Eye (tissue), 1 donor: ENCODE measurements at regions not wholly inside any gene's neighbourhood (a gene's known extent, or its start where the extent isn't known, plus 50 kb on each side); places are given as distances from the start of the nearest gene placed in this dataset.
"Not testable (repeated sequence)": the region's sequence is repeated elsewhere in the genome, so short reads cannot be mapped to it uniquely, and the experiment has no call there.

ENCODE experiments used
- DNase-seq: peaks from one replicate; pipeline ENCODE4 v3.0.0-alpha.2; 2015

DNA sequence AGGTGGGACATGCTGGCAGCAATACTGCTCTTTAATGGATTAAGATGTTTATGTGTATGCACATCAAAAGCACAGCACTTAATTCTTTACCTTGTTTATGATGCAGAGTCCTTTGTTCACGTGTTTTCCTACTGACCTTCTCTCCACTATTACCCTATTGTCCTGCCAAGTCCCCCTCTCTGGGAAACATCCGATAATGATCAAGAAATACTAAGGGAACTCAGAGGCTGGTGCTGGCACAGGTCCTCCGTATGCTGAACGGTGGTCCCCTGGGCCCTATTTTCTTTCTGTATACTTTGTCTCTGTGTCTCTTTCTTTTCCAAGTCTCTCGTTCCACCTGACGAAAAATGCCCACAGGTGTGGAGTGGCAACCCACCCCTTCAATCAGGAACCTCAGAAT, 84.0 kb upstream of the ALDH3B2 start:
- not testable (repeated sequence) for DNase-seq

DNA sequence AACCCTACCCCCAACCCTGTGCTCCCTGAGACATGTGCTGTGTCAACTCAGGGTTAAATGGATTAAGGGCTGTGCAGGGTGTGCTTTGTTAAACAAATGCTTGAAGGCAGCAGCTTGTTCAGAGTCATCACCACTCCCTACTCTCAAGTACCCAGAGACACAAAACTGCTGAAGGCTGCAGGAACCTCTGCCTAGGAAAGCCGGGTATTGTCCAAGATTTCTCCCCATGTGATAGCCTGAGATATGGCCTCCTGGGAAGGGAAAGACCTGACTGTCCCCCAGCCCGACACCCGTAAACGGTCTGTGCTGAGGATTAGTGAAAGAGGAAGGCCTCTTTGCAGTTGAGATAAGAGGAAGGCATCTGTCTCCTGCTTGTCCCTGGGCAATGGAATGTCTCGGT, 83.6 kb upstream of the ALDH3B2 start:
- peak; percentile 28 for DNase-seq

DNA sequence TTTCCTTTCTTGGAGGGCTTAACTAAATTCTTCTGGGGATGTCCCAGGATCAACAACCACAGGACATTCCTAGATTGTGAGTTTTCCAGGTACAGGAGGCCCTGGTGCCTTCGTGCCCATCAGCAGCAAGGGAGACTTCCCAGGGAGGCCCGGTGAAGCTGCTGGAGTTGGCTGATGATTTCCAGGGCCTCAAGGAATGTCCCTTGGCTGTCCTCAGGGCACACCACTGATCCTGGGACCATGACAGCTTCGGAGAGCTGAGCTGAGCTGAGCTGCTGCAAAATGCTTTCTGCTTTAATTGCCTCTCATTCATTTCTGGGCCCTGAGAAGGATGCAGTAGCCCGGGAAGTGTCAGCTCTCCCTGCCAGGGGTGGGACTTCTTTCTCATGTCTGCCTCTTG, 79.4 kb upstream of the ALDH3B2 start:
- not testable (repeated sequence) for DNase-seq

DNA sequence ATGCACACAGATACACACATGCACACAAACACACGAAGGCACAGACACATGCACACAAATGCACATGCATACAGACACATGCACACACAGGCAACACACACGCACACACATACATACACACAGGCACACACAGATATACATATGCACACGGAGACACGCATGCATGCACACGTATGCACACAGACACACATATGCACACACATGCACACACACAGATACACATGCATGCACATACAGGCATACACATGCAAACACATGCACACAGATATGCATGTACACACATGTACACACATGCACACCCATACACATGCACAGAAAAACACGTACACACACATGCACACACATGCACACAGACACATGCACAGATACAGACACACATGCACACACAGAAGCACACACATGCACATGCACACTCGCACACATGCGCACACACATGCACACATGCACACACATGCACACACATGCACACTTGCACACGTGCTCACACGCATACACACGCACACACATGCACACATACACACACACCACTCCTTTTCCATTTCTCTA, 70.8 kb upstream of the ALDH3B2 start:
- DNase-seq, result no peak

DNA sequence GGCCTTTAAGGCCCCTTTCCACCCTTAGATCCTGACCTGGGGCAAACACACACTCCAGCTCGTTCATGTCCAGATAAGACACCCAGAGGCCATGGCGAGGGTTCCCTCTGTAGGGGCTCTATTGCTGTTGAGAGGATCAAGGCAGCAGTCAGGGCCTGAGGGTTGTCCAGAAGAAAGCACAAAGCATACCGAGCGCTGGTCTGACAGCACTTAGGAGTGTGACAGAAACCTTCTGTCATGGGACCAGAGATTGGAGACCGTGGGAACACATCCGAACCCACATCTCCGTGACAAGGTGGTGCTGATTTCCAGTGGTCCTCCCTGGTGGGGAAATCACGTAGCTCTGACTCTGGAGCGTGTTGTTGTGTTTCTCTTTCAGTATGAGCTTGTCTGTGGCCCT, 69.8 kb upstream of the ALDH3B2 start:
- not testable (repeated sequence) for DNase-seq

DNA sequence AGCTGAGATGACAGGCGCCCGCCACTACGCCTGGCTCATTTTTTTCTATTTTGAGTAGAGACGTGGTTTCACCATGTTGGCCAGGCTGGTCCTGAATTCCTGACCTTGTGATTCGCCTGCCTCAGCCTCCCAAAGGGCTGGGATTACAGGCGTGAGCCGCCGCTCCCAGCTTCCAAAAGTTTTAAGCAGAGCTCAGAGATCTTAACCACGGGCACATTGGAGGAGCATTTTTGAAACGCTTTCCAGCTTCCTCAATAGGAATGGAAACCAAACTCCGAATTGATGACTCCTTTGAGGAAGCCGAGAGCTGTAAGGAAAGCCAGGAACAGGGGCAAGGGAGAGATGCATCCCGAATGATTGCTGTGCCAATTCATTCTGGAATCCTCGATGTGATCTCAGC, 63.8 kb upstream of the ALDH3B2 start:
- not testable (repeated sequence) for DNase-seq

DNA sequence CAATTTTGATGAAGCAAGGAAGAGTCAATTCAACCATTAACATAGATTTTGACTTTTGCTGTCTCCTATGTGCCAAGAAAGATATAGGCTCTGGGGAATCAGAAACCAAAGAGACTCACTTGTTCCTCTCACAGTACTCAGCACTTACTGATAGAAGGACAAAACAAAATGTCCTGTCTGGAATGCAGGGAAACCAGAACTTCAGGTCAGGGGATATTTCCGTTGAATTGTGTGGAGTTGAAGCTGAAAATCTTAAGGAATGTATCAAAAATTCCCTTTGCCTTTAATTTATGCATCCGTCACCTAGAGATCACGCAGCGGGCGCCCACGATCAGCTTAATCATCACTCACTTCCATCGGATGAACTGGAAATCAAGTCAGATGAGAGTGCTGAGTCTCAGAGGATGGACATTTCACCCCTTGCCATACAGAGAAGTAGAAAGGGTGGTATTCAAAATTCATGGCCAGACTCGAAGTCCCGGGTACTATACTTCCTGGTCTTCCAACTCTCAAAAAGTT, 63.2 kb upstream of the ALDH3B2 start:
- DNase-seq, result not testable (repeated sequence)

DNA sequence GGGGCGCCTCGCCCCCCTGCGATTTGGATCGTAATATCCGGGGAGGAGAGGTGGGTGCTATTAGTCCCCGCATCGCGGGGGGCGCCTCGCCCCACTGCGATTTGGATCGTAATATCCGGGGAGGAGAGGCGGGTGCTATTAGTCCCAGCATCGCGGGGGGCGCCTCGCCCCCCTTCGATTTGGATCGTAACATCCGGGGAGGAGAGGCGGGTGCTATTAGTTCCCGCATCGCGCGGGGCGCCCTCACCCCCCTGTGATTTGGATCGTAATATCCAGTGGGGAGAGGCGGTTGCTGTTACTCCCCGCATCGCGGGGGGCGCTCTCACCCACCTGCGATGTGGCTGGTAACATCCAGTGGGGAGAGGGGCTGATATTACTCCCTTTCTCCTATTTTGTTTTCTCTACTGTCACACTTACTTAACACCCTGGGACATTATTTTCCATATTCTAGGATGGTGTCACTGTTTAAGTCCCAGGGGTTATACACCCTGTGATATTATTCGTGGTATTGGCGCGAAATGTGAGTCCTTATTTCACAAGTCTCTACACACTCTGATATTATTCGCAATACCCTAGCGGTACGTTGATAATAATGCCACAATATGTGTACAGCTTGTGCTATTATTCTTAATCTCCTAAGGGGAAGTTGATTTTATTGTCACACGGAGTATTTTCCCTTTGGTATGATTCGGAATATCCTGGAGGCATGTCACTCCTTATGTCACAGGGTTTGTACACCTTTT, 57.8 kb upstream of the ALDH3B2 start:
- no peak for DNase-seq

DNA sequence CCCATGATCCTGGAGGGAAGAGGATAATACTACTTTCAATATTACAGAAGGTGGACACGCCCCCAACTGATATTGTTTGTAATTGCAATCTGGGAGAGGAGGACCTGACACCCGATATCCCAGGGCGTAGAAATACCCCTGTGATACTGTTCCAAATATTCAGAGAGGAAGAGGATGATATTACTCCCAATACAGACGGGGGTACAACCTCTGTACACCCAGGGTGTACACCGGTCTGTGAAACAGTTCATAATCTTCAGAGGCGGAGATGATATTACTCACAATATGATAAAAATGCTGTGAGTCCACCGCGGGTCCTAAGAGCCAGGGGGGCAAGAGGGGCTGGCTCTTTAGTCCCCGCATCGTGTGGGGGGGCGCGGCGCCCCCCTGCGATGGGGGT, 57.2 kb upstream of the ALDH3B2 start:
- DNase-seq, result no peak

DNA sequence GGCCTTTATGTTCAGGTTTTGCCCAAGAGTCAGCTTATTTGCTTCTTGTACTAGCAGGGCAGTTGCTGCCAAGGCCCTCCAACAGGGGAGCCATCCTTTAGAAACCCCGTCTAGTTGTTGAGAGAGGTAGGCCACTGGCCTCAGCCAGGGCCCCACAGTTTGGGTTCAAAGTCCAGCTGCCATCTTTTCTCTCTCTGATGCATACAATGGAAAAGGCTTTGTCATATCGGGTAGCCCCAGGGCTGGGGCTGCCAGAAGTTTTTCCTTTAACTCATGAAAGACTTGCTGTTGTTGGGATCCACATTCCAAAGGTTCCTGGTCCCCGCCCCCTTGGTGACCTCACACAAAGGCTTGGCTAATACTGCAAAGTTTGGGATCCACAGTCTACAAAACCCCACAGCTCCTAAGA, 53.7 kb upstream of the ALDH3B2 start:
- DNase-seq, result not testable (repeated sequence)

DNA sequence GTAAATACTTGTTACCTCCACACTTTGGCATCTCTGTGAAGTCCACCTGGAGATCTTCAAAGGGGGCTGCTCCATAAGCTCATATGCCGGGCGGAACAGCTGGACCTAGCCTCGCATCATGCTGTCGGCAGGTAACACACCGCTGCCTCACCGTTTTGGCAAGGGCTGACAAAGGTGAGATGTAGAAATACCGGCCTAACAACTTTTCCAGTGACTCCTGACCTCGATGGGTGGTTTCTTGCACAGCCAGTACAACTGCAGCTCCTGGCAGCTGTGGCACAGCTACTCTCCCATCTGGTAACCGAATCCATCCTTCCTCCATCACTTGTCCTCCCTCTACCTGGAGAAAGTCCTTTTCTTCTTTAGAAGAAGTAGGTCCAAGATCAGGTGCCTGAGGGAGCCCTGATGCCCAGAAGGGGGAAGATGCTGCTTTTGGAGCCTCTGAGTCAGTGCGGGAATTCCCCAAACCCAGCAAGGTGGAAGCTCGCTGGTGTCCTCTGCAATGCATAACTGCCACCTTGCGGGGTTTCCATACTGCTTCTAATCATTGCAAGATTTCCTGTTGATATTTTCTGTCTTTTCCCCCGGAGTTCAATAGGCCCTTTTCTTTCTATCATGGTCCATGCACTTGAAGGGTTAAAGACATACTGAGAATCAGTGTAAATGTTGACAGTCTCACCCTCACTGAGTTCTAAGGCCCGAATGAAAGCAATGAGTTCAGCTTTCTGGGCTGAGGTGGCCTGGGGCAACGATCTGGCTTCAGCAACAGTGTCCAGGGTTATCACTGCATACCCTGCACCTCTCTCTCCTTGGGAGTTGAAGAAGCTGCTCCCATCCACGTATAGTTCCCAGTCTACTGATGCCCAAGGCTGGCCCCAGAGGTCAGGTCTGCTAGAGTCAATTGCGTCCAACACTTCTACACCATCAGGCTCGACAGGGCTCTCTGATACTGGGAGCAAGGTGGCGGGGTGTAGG, 52.9 kb upstream of the ALDH3B2 start:
- not testable (repeated sequence) for DNase-seq
